SK-N-SH treated with all-trans-retinoic acid at 6 μM for 48 hours (cell line): ENCODE measurements at regions not wholly inside any gene's neighbourhood (a gene's known extent, or its start where the extent isn't known, plus 50 kb on each side); places are given as distances from the start of the nearest gene placed in this dataset.
"Not testable (repeated sequence)": the region's sequence is repeated elsewhere in the genome, so short reads cannot be mapped to it uniquely, and the experiment has no call there.

Experiments used
- ARNTL ChIP-seq: fragments of 450-650 bp; formaldehyde crosslinking; IDR thresholded peaks from 2 replicates; pipeline ENCODE4 v1.5.0; 2020; ENCODE audit warnings: low read depth, mild to moderate bottlenecking, moderate library complexity, borderline replicate concordance
- CREB5 ChIP-seq: fragments of 250-450 bp; sonication (Bioruptor Pico); IDR thresholded peaks from 2 replicates; pipeline ENCODE4 v1.5.1; 2020; ENCODE audit warnings: low read depth, mild to moderate bottlenecking, moderate library complexity
- CSDC2 ChIP-seq: fragments of 250-450 bp; sonication (Bioruptor Pico); IDR thresholded peaks from 2 replicates; pipeline ENCODE4 v1.5.0; 2020; ENCODE audit warnings: mild to moderate bottlenecking, moderate library complexity
- CSRNP3 ChIP-seq: fragments of 250-450 bp; sonication (Bioruptor Pico); IDR thresholded peaks from 2 replicates; pipeline ENCODE4 v1.5.1; 2021; ENCODE audit warnings: mild to moderate bottlenecking, moderate library complexity
- GLIS3 ChIP-seq: fragments of 250-450 bp; sonication (Bioruptor Pico); IDR thresholded peaks from 2 replicates; pipeline ENCODE4 v1.5.0; 2020; ENCODE audit warnings: mild to moderate bottlenecking, moderate library complexity
- OSR1 ChIP-seq: fragments of 250-450 bp; sonication (Bioruptor Pico); IDR thresholded peaks from 2 replicates; pipeline ENCODE4 v1.8.0; 2022; ENCODE audit warnings: moderate library complexity, mild to moderate bottlenecking, inconsistent platforms
- POU6F1 ChIP-seq: fragments of 250-450 bp; sonication (Bioruptor Pico); IDR thresholded peaks from 2 replicates; pipeline ENCODE4 v1.8.0; 2021; ENCODE audit warnings: low read depth, mild to moderate bottlenecking, moderate library complexity, borderline replicate concordance
- PPARA ChIP-seq: fragments of 250-450 bp; sonication (Bioruptor Pico); IDR thresholded peaks from 2 replicates; pipeline ENCODE4 v1.5.0; 2020; ENCODE audit warnings: mild to moderate bottlenecking, borderline replicate concordance
- SNAI2 ChIP-seq: fragments of 250-450 bp; sonication (Bioruptor Pico); IDR thresholded peaks from 2 replicates; pipeline ENCODE4 v1.5.0; 2020; ENCODE audit warnings: mild to moderate bottlenecking, moderate library complexity
- ZFP3 ChIP-seq: fragments of 250-450 bp; sonication (Bioruptor Pico); IDR thresholded peaks from 2 replicates; pipeline ENCODE4 v1.5.0; 2020; ENCODE audit warnings: mild to moderate bottlenecking, moderate library complexity
- ZFP30 ChIP-seq: fragments of 450-650 bp; formaldehyde crosslinking; IDR thresholded peaks from 2 replicates; pipeline ENCODE4 v1.5.0; 2022; ENCODE audit warnings: mild to moderate bottlenecking, moderate library complexity
- TF ChIP-seq, protein P1 (sequence below): fragments of 250-450 bp; sonication (Bioruptor Pico); IDR thresholded peaks from 2 replicates; pipeline ENCODE4 v1.5.0; 2020; ENCODE audit warnings: mild to moderate bottlenecking, moderate library complexity

- TF ChIP-seq PPARA; CSDC2 (CRISPR knock-in tag); ZFP3 (CRISPR knock-in tag); POU6F1 (CRISPR knock-in tag); ARNTL (CRISPR knock-in tag); CSRNP3 (CRISPR knock-in tag); ZFP30 (CRISPR knock-in tag); SNAI2 (CRISPR knock-in tag); GLIS3; CREB5 (CRISPR knock-in tag); OSR1: not testable (repeated sequence)
- TF ChIP-seq, protein P1, sequence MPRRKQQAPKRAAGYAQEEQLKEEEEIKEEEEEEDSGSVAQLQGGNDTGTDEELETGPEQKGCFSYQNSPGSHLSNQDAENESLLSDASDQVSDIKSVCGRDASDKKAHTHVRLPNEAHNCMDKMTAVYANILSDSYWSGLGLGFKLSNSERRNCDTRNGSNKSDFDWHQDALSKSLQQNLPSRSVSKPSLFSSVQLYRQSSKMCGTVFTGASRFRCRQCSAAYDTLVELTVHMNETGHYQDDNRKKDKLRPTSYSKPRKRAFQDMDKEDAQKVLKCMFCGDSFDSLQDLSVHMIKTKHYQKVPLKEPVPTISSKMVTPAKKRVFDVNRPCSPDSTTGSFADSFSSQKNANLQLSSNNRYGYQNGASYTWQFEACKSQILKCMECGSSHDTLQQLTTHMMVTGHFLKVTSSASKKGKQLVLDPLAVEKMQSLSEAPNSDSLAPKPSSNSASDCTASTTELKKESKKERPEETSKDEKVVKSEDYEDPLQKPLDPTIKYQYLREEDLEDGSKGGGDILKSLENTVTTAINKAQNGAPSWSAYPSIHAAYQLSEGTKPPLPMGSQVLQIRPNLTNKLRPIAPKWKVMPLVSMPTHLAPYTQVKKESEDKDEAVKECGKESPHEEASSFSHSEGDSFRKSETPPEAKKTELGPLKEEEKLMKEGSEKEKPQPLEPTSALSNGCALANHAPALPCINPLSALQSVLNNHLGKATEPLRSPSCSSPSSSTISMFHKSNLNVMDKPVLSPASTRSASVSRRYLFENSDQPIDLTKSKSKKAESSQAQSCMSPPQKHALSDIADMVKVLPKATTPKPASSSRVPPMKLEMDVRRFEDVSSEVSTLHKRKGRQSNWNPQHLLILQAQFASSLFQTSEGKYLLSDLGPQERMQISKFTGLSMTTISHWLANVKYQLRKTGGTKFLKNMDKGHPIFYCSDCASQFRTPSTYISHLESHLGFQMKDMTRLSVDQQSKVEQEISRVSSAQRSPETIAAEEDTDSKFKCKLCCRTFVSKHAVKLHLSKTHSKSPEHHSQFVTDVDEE, result not testable (repeated sequence)
Observed at GRCh38 chr10:29380599-29381511, 92.0 kb downstream of the LYZL1 start.
